GM23338 (cell line): ENCODE measurements at regions not wholly inside any gene's neighbourhood (a gene's known extent, or its start where the extent isn't known, plus 50 kb on each side); places are given as distances from the start of the nearest gene placed in this dataset.

Experiments used
- ATAC-seq: fragments of 200-7000 bp; cut with Tn5 transposase; 3 replicates; pipeline ENCODE4 v1.9.1; 2020
- DNase-seq: peaks from one replicate; pipeline ENCODE4 v3.0.0-alpha.2; 2015; ENCODE audit warnings: low spot score
- H2AFZ ChIP-seq: fragments of 200-600 bp; sonication (generic); 2 replicates; pipeline ENCODE4 v1.8.0; 2016; ENCODE audit warnings: antibody characterized with exemption, mild to moderate bottlenecking, moderate library complexity
- H3F3A ChIP-seq: fragments of 200-600 bp; sonication (generic); replicated peaks from 2 replicates; pipeline ENCODE4 v1.8.0; 2017; ENCODE audit warnings: antibody characterized with exemption, mixed run types, low read depth
- H3K27ac ChIP-seq: fragments of 200-600 bp; sonication (generic); 2 replicates; pipeline ENCODE4 v1.6.1; 2016; ENCODE audit warnings: low read depth
- H3K27me3 ChIP-seq: fragments of 200-600 bp; sonication (generic); 2 replicates; pipeline ENCODE4 v1.8.0; 2016; ENCODE audit warnings: mild to moderate bottlenecking, mixed run types, moderate library complexity; ENCODE audit not compliant: insufficient read depth
- H3K36me3 ChIP-seq: fragments of 200-600 bp; sonication (generic); 2 replicates; pipeline ENCODE4 v1.8.0; 2016; ENCODE audit warnings: mild to moderate bottlenecking; ENCODE audit not compliant: insufficient read depth
- H3K4me1 ChIP-seq: fragments of 200-600 bp; sonication (generic); 2 replicates; pipeline ENCODE4 v1.8.0; 2016; ENCODE audit warnings: mild to moderate bottlenecking, moderate library complexity; ENCODE audit not compliant: insufficient read depth
- H3K4me2 ChIP-seq: fragments of 200-600 bp; sonication (generic); 2 replicates; pipeline ENCODE4 v1.7.1; 2017; ENCODE audit warnings: mixed run types
- H3K4me3 ChIP-seq: fragments of 200-600 bp; sonication (generic); 2 replicates; pipeline ENCODE4 v1.6.1; 2016; ENCODE audit warnings: mixed run types
- H3K79me2 ChIP-seq: fragments of 200-600 bp; sonication (generic); replicated peaks from 2 replicates; pipeline ENCODE4 v1.8.0; 2017; ENCODE audit warnings: mild to moderate bottlenecking; ENCODE audit not compliant: insufficient read depth
- H3K9me2 ChIP-seq: fragments of 200-600 bp; sonication (generic); 2 replicates; pipeline ENCODE4 v1.8.0; 2017; ENCODE audit not compliant: insufficient read depth
- H4K20me1 ChIP-seq: fragments of 200-600 bp; sonication (generic); replicated peaks from 2 replicates; pipeline ENCODE4 v1.8.0; 2017; ENCODE audit warnings: mild to moderate bottlenecking; ENCODE audit not compliant: insufficient read depth
- H3K27ac Mint-ChIP-seq: 2 replicates; pipeline ENCODE4 v1.8.0; 2020; ENCODE audit warnings: inconsistent platforms, mild to moderate bottlenecking, moderate library complexity, mixed read lengths
- H3K27me3 Mint-ChIP-seq: 3 replicates; pipeline ENCODE4 v1.8.0; 2022; ENCODE audit warnings: low read depth, mild to moderate bottlenecking, moderate library complexity, mixed read lengths, inconsistent platforms; ENCODE audit not compliant: insufficient read depth, poor library complexity
- H3K36me3 Mint-ChIP-seq: 3 replicates; pipeline ENCODE4 v1.8.0; 2021; ENCODE audit warnings: low read depth, mild to moderate bottlenecking, inconsistent platforms, moderate library complexity, mixed read lengths
- H3K4me1 Mint-ChIP-seq: 3 replicates; pipeline ENCODE4 v1.8.0; 2020; ENCODE audit warnings: mild to moderate bottlenecking, inconsistent platforms, mixed read lengths
- H3K4me3 Mint-ChIP-seq: 3 replicates; pipeline ENCODE4 v1.8.0; 2021; ENCODE audit warnings: moderate library complexity, mild to moderate bottlenecking, inconsistent platforms, mixed read lengths
- H3K9me3 Mint-ChIP-seq: 3 replicates; pipeline ENCODE4 v1.8.0; 2020; ENCODE audit warnings: moderate library complexity, mild to moderate bottlenecking, inconsistent platforms, mixed read lengths
- EZH2 ChIP-seq: fragments of 200-600 bp; sonication (generic); IDR thresholded peaks from one replicate; pipeline ENCODE4 v1.8.0; 2017; ENCODE audit warnings: antibody characterized with exemption, mild to moderate bottlenecking, low read depth; ENCODE audit not compliant: unreplicated experiment
- EZH2phosphoT487 ChIP-seq: fragments of 200-600 bp; sonication (generic); IDR thresholded peaks from one replicate; pipeline ENCODE4 v1.8.1; 2018; ENCODE audit warnings: antibody characterized with exemption; ENCODE audit not compliant: unreplicated experiment
- NANOG ChIP-seq: IDR thresholded peaks from 2 replicates; pipeline ENCODE4 v1.6.1; 2016; ENCODE audit warnings: antibody characterized with exemption, borderline replicate concordance
- STAT1 ChIP-seq: IDR thresholded peaks from one replicate; pipeline ENCODE4 v1.6.1; 2016; ENCODE audit warnings: antibody characterized with exemption; ENCODE audit not compliant: unreplicated experiment
- ZNF114 ChIP-seq: fragments of 250-450 bp; sonication (Bioruptor Pico); IDR thresholded peaks from 2 replicates; pipeline ENCODE4 v1.5.0; 2020; ENCODE audit warnings: mild to moderate bottlenecking, moderate library complexity
- ZNF462 ChIP-seq: fragments of 250-450 bp; sonication (Bioruptor Pico); IDR thresholded peaks from 2 replicates; pipeline ENCODE4 v1.5.0; 2020; ENCODE audit warnings: mild to moderate bottlenecking, moderate library complexity
- TF ChIP-seq, protein P1 (sequence below): IDR thresholded peaks from 2 replicates; pipeline ENCODE4 v1.6.1; 2016; ENCODE audit warnings: antibody characterized with exemption
- TF ChIP-seq, protein P2 (sequence below): IDR thresholded peaks from one replicate; pipeline ENCODE4 v1.6.1; 2018; ENCODE audit warnings: antibody characterized with exemption; ENCODE audit not compliant: unreplicated experiment
- TF ChIP-seq, protein P3 (sequence below), 2 experiments: fragments of 200-600 bp in 1 of 2; sonication (generic) in 1 of 2; conservative IDR thresholded peaks; 2 replicates each; pipeline versions ENCODE4 v1.5.1 to v1.6.1; 2016 to 2017; ENCODE audit warnings: antibody characterized with exemption in 2 of 2, low read depth in 2 of 2, mild to moderate bottlenecking in 2 of 2, moderate library complexity in 1 of 2

GRCh38 chrX:69361311-69361845 is 142.7 kb upstream of the NALF2 start:
- no peaks in the 10 kb centered on the region for H3K36me3 Mint-ChIP-seq
- no peaks in the 10 kb centered on the region for H3K9me2 ChIP-seq
- no peaks in the 10 kb centered on the region for H3K4me1 ChIP-seq
- no peak overlapping the region for H3K27ac ChIP-seq
- no peaks in the 10 kb centered on the region for H3K27me3 Mint-ChIP-seq
- H3K4me3 Mint-ChIP-seq = no peak overlapping the region
- no peaks in the 10 kb centered on the region for H3K9me3 Mint-ChIP-seq
- H3K4me2 ChIP-seq = no peak overlapping the region
- H2AFZ ChIP-seq = no peak overlapping the region
- H3K4me3 ChIP-seq = no peak overlapping the region
- no peak overlapping the region for H3K27ac Mint-ChIP-seq
- no peaks in the 10 kb centered on the region for H3F3A ChIP-seq
- H4K20me1 ChIP-seq = no peaks in the 10 kb centered on the region
- TF ChIP-seq ZNF114 (CRISPR knock-in tag) = no peak
- TF ChIP-seq, protein P1, sequence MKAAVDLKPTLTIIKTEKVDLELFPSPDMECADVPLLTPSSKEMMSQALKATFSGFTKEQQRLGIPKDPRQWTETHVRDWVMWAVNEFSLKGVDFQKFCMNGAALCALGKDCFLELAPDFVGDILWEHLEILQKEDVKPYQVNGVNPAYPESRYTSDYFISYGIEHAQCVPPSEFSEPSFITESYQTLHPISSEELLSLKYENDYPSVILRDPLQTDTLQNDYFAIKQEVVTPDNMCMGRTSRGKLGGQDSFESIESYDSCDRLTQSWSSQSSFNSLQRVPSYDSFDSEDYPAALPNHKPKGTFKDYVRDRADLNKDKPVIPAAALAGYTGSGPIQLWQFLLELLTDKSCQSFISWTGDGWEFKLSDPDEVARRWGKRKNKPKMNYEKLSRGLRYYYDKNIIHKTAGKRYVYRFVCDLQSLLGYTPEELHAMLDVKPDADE = no peak
- TF ChIP-seq STAT1 = no peak
- no peak for TF ChIP-seq EZH2
- H3K36me3 ChIP-seq = no peaks in the 10 kb centered on the region
- no peak for DNase-seq
- no peaks in the 10 kb centered on the region for H3K27me3 ChIP-seq
- no peaks in the 10 kb centered on the region for H3K79me2 ChIP-seq
- ATAC-seq = no peak
- H3K4me1 Mint-ChIP-seq = no peaks in the 10 kb centered on the region

- H3K9me3 Mint-ChIP-seq = peaks cover 13% of the 10 kb centered on the region
- ATAC-seq = no peak
- H3K4me3 Mint-ChIP-seq = no peak overlapping the region
- Histone ChIP-seq H2AFZ (no peak overlapping the region), H3K4me3 (no peak overlapping the region), H4K20me1 (no peaks in the 10 kb centered on the region), H3K36me3 (no peaks in the 10 kb centered on the region), H3K4me1 (no peaks in the 10 kb centered on the region), H3F3A (no peaks in the 10 kb centered on the region), H3K4me2 (no peak overlapping the region), H3K27ac (no peak overlapping the region), H3K79me2 (no peaks in the 10 kb centered on the region), H3K27me3 (no peaks in the 10 kb centered on the region), H3K9me2 (no peaks in the 10 kb centered on the region)
- no peaks in the 10 kb centered on the region for H3K27me3 Mint-ChIP-seq
- no peak for DNase-seq
- no peak overlapping the region for H3K27ac Mint-ChIP-seq
- H3K4me1 Mint-ChIP-seq = no peaks in the 10 kb centered on the region
- H3K36me3 Mint-ChIP-seq = no peaks in the 10 kb centered on the region; the same call in 2 of the 3 replicates
- TF ChIP-seq STAT1 = no peak
- TF ChIP-seq, protein P2, sequence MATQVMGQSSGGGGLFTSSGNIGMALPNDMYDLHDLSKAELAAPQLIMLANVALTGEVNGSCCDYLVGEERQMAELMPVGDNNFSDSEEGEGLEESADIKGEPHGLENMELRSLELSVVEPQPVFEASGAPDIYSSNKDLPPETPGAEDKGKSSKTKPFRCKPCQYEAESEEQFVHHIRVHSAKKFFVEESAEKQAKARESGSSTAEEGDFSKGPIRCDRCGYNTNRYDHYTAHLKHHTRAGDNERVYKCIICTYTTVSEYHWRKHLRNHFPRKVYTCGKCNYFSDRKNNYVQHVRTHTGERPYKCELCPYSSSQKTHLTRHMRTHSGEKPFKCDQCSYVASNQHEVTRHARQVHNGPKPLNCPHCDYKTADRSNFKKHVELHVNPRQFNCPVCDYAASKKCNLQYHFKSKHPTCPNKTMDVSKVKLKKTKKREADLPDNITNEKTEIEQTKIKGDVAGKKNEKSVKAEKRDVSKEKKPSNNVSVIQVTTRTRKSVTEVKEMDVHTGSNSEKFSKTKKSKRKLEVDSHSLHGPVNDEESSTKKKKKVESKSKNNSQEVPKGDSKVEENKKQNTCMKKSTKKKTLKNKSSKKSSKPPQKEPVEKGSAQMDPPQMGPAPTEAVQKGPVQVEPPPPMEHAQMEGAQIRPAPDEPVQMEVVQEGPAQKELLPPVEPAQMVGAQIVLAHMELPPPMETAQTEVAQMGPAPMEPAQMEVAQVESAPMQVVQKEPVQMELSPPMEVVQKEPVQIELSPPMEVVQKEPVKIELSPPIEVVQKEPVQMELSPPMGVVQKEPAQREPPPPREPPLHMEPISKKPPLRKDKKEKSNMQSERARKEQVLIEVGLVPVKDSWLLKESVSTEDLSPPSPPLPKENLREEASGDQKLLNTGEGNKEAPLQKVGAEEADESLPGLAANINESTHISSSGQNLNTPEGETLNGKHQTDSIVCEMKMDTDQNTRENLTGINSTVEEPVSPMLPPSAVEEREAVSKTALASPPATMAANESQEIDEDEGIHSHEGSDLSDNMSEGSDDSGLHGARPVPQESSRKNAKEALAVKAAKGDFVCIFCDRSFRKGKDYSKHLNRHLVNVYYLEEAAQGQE = no peak
- no peak for TF ChIP-seq ZNF114 (CRISPR knock-in tag)
- no peak for TF ChIP-seq EZH2phosphoT487
- TF ChIP-seq, protein P3, sequence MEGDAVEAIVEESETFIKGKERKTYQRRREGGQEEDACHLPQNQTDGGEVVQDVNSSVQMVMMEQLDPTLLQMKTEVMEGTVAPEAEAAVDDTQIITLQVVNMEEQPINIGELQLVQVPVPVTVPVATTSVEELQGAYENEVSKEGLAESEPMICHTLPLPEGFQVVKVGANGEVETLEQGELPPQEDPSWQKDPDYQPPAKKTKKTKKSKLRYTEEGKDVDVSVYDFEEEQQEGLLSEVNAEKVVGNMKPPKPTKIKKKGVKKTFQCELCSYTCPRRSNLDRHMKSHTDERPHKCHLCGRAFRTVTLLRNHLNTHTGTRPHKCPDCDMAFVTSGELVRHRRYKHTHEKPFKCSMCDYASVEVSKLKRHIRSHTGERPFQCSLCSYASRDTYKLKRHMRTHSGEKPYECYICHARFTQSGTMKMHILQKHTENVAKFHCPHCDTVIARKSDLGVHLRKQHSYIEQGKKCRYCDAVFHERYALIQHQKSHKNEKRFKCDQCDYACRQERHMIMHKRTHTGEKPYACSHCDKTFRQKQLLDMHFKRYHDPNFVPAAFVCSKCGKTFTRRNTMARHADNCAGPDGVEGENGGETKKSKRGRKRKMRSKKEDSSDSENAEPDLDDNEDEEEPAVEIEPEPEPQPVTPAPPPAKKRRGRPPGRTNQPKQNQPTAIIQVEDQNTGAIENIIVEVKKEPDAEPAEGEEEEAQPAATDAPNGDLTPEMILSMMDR (conservative IDR thresholded peaks at IDR 0.05; ENCODE audit: low read depth in 2 of 2) = no peak
- TF ChIP-seq EZH2 = no peak
- no peak for TF ChIP-seq ZNF462 (CRISPR knock-in tag)
- no peak for TF ChIP-seq NANOG
Measured at GRCh38 chrX:69357317-69357716, 146.8 kb upstream of the NALF2 start.
